ENCODE measurements at regions not wholly inside any gene's neighbourhood (a gene's known extent, or its start where the extent isn't known, plus 50 kb on each side); places are given as distances from the start of the nearest gene placed in this dataset.
"Not testable (repeated sequence)": the region's sequence is repeated elsewhere in the genome, so short reads cannot be mapped to it uniquely, and the experiment has no call there.

GRCh38 chr4:112739442-112739841 lies 102.5 kb downstream of the LARP7 start:
- H3K4me3 ChIP-seq (ENCODE audit: low read depth in 1 of 2, low read length in 2 of 2) = no peak overlapping the region
- no peaks in the 10 kb centered on the region for H3K36me3 ChIP-seq (ENCODE audit: control insufficient read depth in 1 of 2, insufficient read depth in 2 of 2, low read length in 2 of 2)
- H3K9me3 ChIP-seq (ENCODE audit: control insufficient read depth in 1 of 2, low read length in 2 of 2) = no peaks in the 10 kb centered on the region
- no peak overlapping the region for H3K27ac ChIP-seq (ENCODE audit: low read depth, low read length)
- no peaks in the 10 kb centered on the region for H3K4me1 ChIP-seq (ENCODE audit: control insufficient read depth in 1 of 2, insufficient read depth in 2 of 2, low read length in 2 of 2)
- no peaks in the 10 kb centered on the region for H3K27me3 ChIP-seq (ENCODE audit: control insufficient read depth in 1 of 2, insufficient read depth in 2 of 2, low read length in 2 of 2)
- H3K9ac ChIP-seq (ENCODE audit: low read depth in 1 of 2, low read length in 2 of 2) = no peak overlapping the region

GRCh38 chr4:112747036-112747435 lies 110.1 kb downstream of the LARP7 start:
- Histone ChIP-seq H3K36me3 (ENCODE audit: control insufficient read depth in 1 of 2, insufficient read depth in 2 of 2, low read length in 2 of 2) (no peaks in the 10 kb centered on the region), H3K4me3 (ENCODE audit: low read depth in 1 of 2, low read length in 2 of 2) (no peak overlapping the region), H3K27ac (ENCODE audit: low read depth, low read length) (no peak overlapping the region), H3K4me1 (ENCODE audit: control insufficient read depth in 1 of 2, insufficient read depth in 2 of 2, low read length in 2 of 2) (no peaks in the 10 kb centered on the region), H3K9me3 (ENCODE audit: control insufficient read depth in 1 of 2, low read length in 2 of 2) (no peaks in the 10 kb centered on the region), H3K27me3 (ENCODE audit: control insufficient read depth in 1 of 2, insufficient read depth in 2 of 2, low read length in 2 of 2) (no peaks in the 10 kb centered on the region), H3K9ac (ENCODE audit: low read depth in 1 of 2, low read length in 2 of 2) (no peak overlapping the region)

- no peaks in the 10 kb centered on the region for H3K4me1 ChIP-seq (ENCODE audit: control insufficient read depth in 1 of 2, insufficient read depth in 2 of 2, low read length in 2 of 2)
- H3K9ac ChIP-seq (ENCODE audit: low read depth in 1 of 2, low read length in 2 of 2) = no peak overlapping the region
- H3K9me3 ChIP-seq (ENCODE audit: control insufficient read depth in 1 of 2, low read length in 2 of 2) = no peaks in the 10 kb centered on the region
- H3K27ac ChIP-seq (ENCODE audit: low read depth, low read length) = no peak overlapping the region
- no peaks in the 10 kb centered on the region for H3K27me3 ChIP-seq (ENCODE audit: control insufficient read depth in 1 of 2, insufficient read depth in 2 of 2, low read length in 2 of 2)
- no peak overlapping the region for H3K4me3 ChIP-seq (ENCODE audit: low read depth in 1 of 2, low read length in 2 of 2)
- H3K36me3 ChIP-seq (ENCODE audit: control insufficient read depth in 1 of 2, insufficient read depth in 2 of 2, low read length in 2 of 2) = no peaks in the 10 kb centered on the region
These were observed 111.5 kb downstream of the LARP7 start for GRCh38 chr4:112748352-112748878.

GRCh38 chr4:112750749-112751148 lies 113.8 kb downstream of the LARP7 start:
- not testable (repeated sequence) for H3K36me3 ChIP-seq (ENCODE audit: control insufficient read depth in 1 of 2, insufficient read depth in 2 of 2, low read length in 2 of 2); H3K4me3 ChIP-seq (ENCODE audit: low read depth in 1 of 2, low read length in 2 of 2); H3K27me3 ChIP-seq (ENCODE audit: control insufficient read depth in 1 of 2, insufficient read depth in 2 of 2, low read length in 2 of 2); H3K27ac ChIP-seq (ENCODE audit: low read depth, low read length); H3K9ac ChIP-seq (ENCODE audit: low read depth in 1 of 2, low read length in 2 of 2); H3K9me3 ChIP-seq (ENCODE audit: control insufficient read depth in 1 of 2, low read length in 2 of 2); H3K4me1 ChIP-seq (ENCODE audit: control insufficient read depth in 1 of 2, insufficient read depth in 2 of 2, low read length in 2 of 2)

- Histone ChIP-seq H3K4me1 (ENCODE audit: control insufficient read depth in 1 of 2, insufficient read depth in 2 of 2, low read length in 2 of 2) (no peaks in the 10 kb centered on the region), H3K36me3 (ENCODE audit: control insufficient read depth in 1 of 2, insufficient read depth in 2 of 2, low read length in 2 of 2) (no peaks in the 10 kb centered on the region), H3K27ac (ENCODE audit: low read depth, low read length) (no peak overlapping the region), H3K9ac (ENCODE audit: low read depth in 1 of 2, low read length in 2 of 2) (no peak overlapping the region), H3K9me3 (ENCODE audit: control insufficient read depth in 1 of 2, low read length in 2 of 2) (no peaks in the 10 kb centered on the region), H3K4me3 (ENCODE audit: low read depth in 1 of 2, low read length in 2 of 2) (no peak overlapping the region), H3K27me3 (ENCODE audit: control insufficient read depth in 1 of 2, insufficient read depth in 2 of 2, low read length in 2 of 2) (no peaks in the 10 kb centered on the region)
These were observed 114.5 kb downstream of the LARP7 start for GRCh38 chr4:112751447-112751846.

GRCh38 chr4:112752061-112752460 lies 115.1 kb downstream of the LARP7 start:
- Histone ChIP-seq H3K9me3 (ENCODE audit: control insufficient read depth in 1 of 2, low read length in 2 of 2) (no peaks in the 10 kb centered on the region), H3K36me3 (ENCODE audit: control insufficient read depth in 1 of 2, insufficient read depth in 2 of 2, low read length in 2 of 2) (no peaks in the 10 kb centered on the region), H3K9ac (ENCODE audit: low read depth in 1 of 2, low read length in 2 of 2) (no peak overlapping the region), H3K4me3 (ENCODE audit: low read depth in 1 of 2, low read length in 2 of 2) (no peak overlapping the region), H3K27ac (ENCODE audit: low read depth, low read length) (no peak overlapping the region), H3K4me1 (ENCODE audit: control insufficient read depth in 1 of 2, insufficient read depth in 2 of 2, low read length in 2 of 2) (no peaks in the 10 kb centered on the region), H3K27me3 (ENCODE audit: control insufficient read depth in 1 of 2, insufficient read depth in 2 of 2, low read length in 2 of 2) (no peaks in the 10 kb centered on the region)

- no peak overlapping the region for H3K9ac ChIP-seq (ENCODE audit: low read depth in 1 of 2, low read length in 2 of 2)
- no peak overlapping the region for H3K27ac ChIP-seq (ENCODE audit: low read depth, low read length)
- H3K4me1 ChIP-seq (ENCODE audit: control insufficient read depth in 1 of 2, insufficient read depth in 2 of 2, low read length in 2 of 2) = no peaks in the 10 kb centered on the region
- no peaks in the 10 kb centered on the region for H3K36me3 ChIP-seq (ENCODE audit: control insufficient read depth in 1 of 2, insufficient read depth in 2 of 2, low read length in 2 of 2)
- no peaks in the 10 kb centered on the region for H3K9me3 ChIP-seq (ENCODE audit: control insufficient read depth in 1 of 2, low read length in 2 of 2)
- no peaks in the 10 kb centered on the region for H3K27me3 ChIP-seq (ENCODE audit: control insufficient read depth in 1 of 2, insufficient read depth in 2 of 2, low read length in 2 of 2)
- H3K4me3 ChIP-seq (ENCODE audit: low read depth in 1 of 2, low read length in 2 of 2) = no peak overlapping the region
These were observed 115.6 kb downstream of the LARP7 start for GRCh38 chr4:112752510-112752909.

GRCh38 chr4:112753333-112753732 lies 116.4 kb downstream of the LARP7 start:
- Histone ChIP-seq H3K27me3 (ENCODE audit: control insufficient read depth in 1 of 2, insufficient read depth in 2 of 2, low read length in 2 of 2) (no peaks in the 10 kb centered on the region), H3K4me3 (ENCODE audit: low read depth in 1 of 2, low read length in 2 of 2) (no peak overlapping the region), H3K27ac (ENCODE audit: low read depth, low read length) (no peak overlapping the region), H3K4me1 (ENCODE audit: control insufficient read depth in 1 of 2, insufficient read depth in 2 of 2, low read length in 2 of 2) (no peaks in the 10 kb centered on the region), H3K36me3 (ENCODE audit: control insufficient read depth in 1 of 2, insufficient read depth in 2 of 2, low read length in 2 of 2) (no peaks in the 10 kb centered on the region), H3K9ac (ENCODE audit: low read depth in 1 of 2, low read length in 2 of 2) (no peak overlapping the region), H3K9me3 (ENCODE audit: control insufficient read depth in 1 of 2, low read length in 2 of 2) (no peaks in the 10 kb centered on the region)

GRCh38 chr4:112759313-112759712 lies 122.4 kb downstream of the LARP7 start:
- Histone ChIP-seq H3K27me3 (ENCODE audit: control insufficient read depth in 1 of 2, insufficient read depth in 2 of 2, low read length in 2 of 2) (no peaks in the 10 kb centered on the region), H3K9ac (ENCODE audit: low read depth in 1 of 2, low read length in 2 of 2) (no peak overlapping the region), H3K9me3 (ENCODE audit: control insufficient read depth in 1 of 2, low read length in 2 of 2) (no peaks in the 10 kb centered on the region), H3K4me3 (ENCODE audit: low read depth in 1 of 2, low read length in 2 of 2) (no peak overlapping the region), H3K36me3 (ENCODE audit: control insufficient read depth in 1 of 2, insufficient read depth in 2 of 2, low read length in 2 of 2) (no peaks in the 10 kb centered on the region), H3K4me1 (ENCODE audit: control insufficient read depth in 1 of 2, insufficient read depth in 2 of 2, low read length in 2 of 2) (no peaks in the 10 kb centered on the region), H3K27ac (ENCODE audit: low read depth, low read length) (no peak overlapping the region)

- no peaks in the 10 kb centered on the region for H3K36me3 ChIP-seq (ENCODE audit: control insufficient read depth in 1 of 2, insufficient read depth in 2 of 2, low read length in 2 of 2)
- no peak overlapping the region for H3K27ac ChIP-seq (ENCODE audit: low read depth, low read length)
- no peaks in the 10 kb centered on the region for H3K27me3 ChIP-seq (ENCODE audit: control insufficient read depth in 1 of 2, insufficient read depth in 2 of 2, low read length in 2 of 2)
- H3K4me1 ChIP-seq (ENCODE audit: control insufficient read depth in 1 of 2, insufficient read depth in 2 of 2, low read length in 2 of 2) = no peaks in the 10 kb centered on the region
- H3K9me3 ChIP-seq (ENCODE audit: control insufficient read depth in 1 of 2, low read length in 2 of 2) = no peaks in the 10 kb centered on the region
- H3K4me3 ChIP-seq (ENCODE audit: low read depth in 1 of 2, low read length in 2 of 2) = no peak overlapping the region
- no peak overlapping the region for H3K9ac ChIP-seq (ENCODE audit: low read depth in 1 of 2, low read length in 2 of 2)
These were observed 128.5 kb downstream of the LARP7 start for GRCh38 chr4:112765317-112765974.
